Body of pancreas (tissue), 4 donors: ENCODE measurements at regions not wholly inside any gene's neighbourhood (a gene's known extent, or its start where the extent isn't known, plus 50 kb on each side); places are given as distances from the start of the nearest gene placed in this dataset.

Experiments used
- ATAC-seq: fragments of 150-250 bp; one replicate; pipeline ENCODE4 v1.9.1; 2016
- DNase-seq, 4 donors: peaks; one replicate each; pipeline ENCODE4 v3.0.0-alpha.2; 2019
- H3K27ac ChIP-seq, 4 donors: fragments of 200-600 bp; sonication (generic); 1 replicate in 3 of 4; 2 replicates in 1 of 4; pipeline versions ENCODE4 v1.5.1 to v1.6.1; 2016 to 2019; ENCODE audit warnings: mild to moderate bottlenecking in 1 of 4, mixed read lengths in 1 of 4, moderate library complexity in 1 of 4
- H3K27me3 ChIP-seq, 2 donors: fragments of 200-600 bp; sonication (generic); one replicate each; pipeline ENCODE4 v1.6.0; 2016; ENCODE audit warnings: mild to moderate bottlenecking in 1 of 2
- H3K36me3 ChIP-seq, 2 donors: fragments of 200-600 bp; sonication (generic); replicated peaks in 1 of 2; 2 replicates each; pipeline ENCODE4 v1.5.1; 2016; ENCODE audit warnings: low read depth in 2 of 2; ENCODE audit not compliant: insufficient read depth in 1 of 2
- H3K4me1 ChIP-seq: fragments of 200-600 bp; sonication (generic); one replicate; pipeline ENCODE4 v1.6.0; 2016
- H3K4me3 ChIP-seq, 2 donors: fragments of 200-600 bp; sonication (generic); 1 replicate in 1 of 2; 2 replicates in 1 of 2; pipeline ENCODE4 v1.5.1; 2016 to 2019
- H3K9me3 ChIP-seq, 3 donors: fragments of 200-600 bp; sonication (generic); 1 replicate in 2 of 3; 2 replicates in 1 of 3; pipeline ENCODE4 v1.5.1; 2016
- CTCF ChIP-seq, 7 experiments: fragments of 450-650 bp in 4 of 7; fragments of 200-600 bp in 3 of 7; sonication (generic) in 3 of 7; IDR thresholded peaks; one replicate each; pipeline ENCODE4 v1.5.1; 2016 to 2019; ENCODE audit warnings: antibody characterized with exemption in 7 of 7
- POLR2A ChIP-seq, 3 donors: fragments of 450-650 bp; IDR thresholded peaks; one replicate each; pipeline ENCODE4 v1.6.1; 2016; ENCODE audit warnings: antibody characterized with exemption in 3 of 3, mild to moderate bottlenecking in 2 of 3
- WGBS, 2 donors: methylation state at CpG; one replicate each; pipeline ENCODE4 v1.1.5; 2017; 5-methylcytosine and 5-hydroxymethylcytosine counted together
- intact Hi-C: fragments of 100-400 bp; cut with DNase I; formaldehyde crosslinking; loops from one replicate; pipeline ENCODE4 v1.15.1; 2023

DNA sequence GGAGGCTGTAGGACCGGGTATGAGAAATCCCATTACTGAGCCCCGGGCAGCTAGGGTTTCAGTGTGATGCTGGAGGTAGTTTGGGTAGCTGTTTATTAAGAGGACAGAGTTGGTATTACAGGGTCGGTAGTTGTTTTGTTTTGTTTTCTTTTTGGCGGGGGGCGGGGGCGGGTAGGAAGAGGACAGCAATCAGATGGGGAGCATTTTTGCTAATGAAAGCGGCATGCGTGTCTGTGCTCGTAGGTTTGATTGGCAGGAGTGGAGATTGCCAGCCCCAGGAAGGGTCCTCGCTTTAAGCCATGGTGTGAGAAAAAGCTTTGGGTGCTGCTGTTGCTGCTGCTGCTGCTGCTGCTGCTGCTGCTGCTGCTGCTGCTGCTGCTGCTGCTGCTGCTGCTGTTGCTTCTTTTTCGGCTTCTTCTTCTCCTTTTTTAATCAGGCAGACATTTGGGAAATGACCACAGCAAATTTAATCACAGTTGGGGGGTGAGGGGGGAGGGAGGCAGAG, 498.5 kb upstream of the ZFHX3 start:
- Histone ChIP-seq H3K4me1 (no peaks in the 10 kb centered on the region), H3K9me3 (no peaks in the 10 kb centered on the region), H3K36me3 (no peaks in the 10 kb centered on the region), H3K27ac (no peak overlapping the region), H3K27me3 (peaks cover 0 to 16% of the 10 kb centered on the region in 2 donors), H3K4me3 (no peak overlapping the region)
- ATAC-seq: no peak
- no peak for TF ChIP-seq CTCF (IDR thresholded peaks at IDR 0.05)
- TF ChIP-seq POLR2A (IDR thresholded peaks at IDR 0.05): no peak
- intact Hi-C loops: no loop called here
- WGBS, 2 donors: 9 to 14% methylated on average over 11 of the region's 11 CpGs
- DNase-seq: no peak

- Histone ChIP-seq H3K9me3 (no peaks in the 10 kb centered on the region), H3K27ac (no peak overlapping the region), H3K36me3 (no peaks in the 10 kb centered on the region), H3K4me3 (no peak overlapping the region), H3K27me3 (peaks cover 0 to 16% of the 10 kb centered on the region in 2 donors), H3K4me1 (no peaks in the 10 kb centered on the region)
- intact Hi-C loops: no loop called here
- 37 to 39% methylated on average over 5 of the region's 5 CpGs for WGBS, 2 donors
- DNase-seq (no peak), ATAC-seq (no peak)
- TF ChIP-seq CTCF (IDR thresholded peaks at IDR 0.05) (no peak), POLR2A (IDR thresholded peaks at IDR 0.05) (no peak)
Observed at GRCh38 chr16:73545755-73546154, 497.8 kb upstream of the ZFHX3 start.

GRCh38 chr16:73545290-73545689, 497.4 kb upstream of the ZFHX3 start:
- Histone ChIP-seq H3K27ac (no peak overlapping the region), H3K4me1 (no peaks in the 10 kb centered on the region), H3K9me3 (no peaks in the 10 kb centered on the region), H3K4me3 (no peak overlapping the region), H3K27me3 (peaks cover 0 to 16% of the 10 kb centered on the region in 2 donors), H3K36me3 (no peaks in the 10 kb centered on the region)
- no peak for DNase-seq
- no peak for ATAC-seq
- no peak for TF ChIP-seq CTCF (IDR thresholded peaks at IDR 0.05)
- TF ChIP-seq POLR2A (IDR thresholded peaks at IDR 0.05): no peak
- 40 to 44% methylated on average over 8 of the region's 8 CpGs for WGBS, 2 donors
- intact Hi-C loops: no loop called here

DNA sequence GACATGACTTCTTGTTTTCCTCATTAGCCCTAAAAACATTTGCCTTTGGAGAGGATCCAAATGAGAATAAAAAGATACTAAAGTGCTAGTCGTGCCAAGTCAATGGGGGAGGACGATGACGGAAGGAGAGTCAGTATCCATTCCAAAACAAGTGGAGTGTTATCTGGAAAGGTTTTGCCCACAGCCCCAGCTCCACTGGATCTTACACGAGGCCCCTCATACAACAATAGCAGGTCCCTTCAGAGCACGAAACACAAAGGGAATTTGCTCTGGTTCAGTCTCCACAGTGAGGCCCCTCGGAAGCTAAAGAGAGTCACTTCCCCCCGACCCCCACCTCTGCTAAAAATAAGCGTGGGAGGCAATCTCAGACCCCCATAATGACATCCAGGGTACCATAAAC, 496.9 kb upstream of the ZFHX3 start:
- Histone ChIP-seq H3K36me3 (no peaks in the 10 kb centered on the region), H3K27me3 (peaks cover 0 to 12% of the 10 kb centered on the region in 2 donors), H3K4me3 (no peak overlapping the region), H3K4me1 (no peaks in the 10 kb centered on the region), H3K9me3 (no peaks in the 10 kb centered on the region), H3K27ac (no peak overlapping the region)
- intact Hi-C loops: no loop called here
- 21 to 25% methylated on average over 8 of the region's 8 CpGs for WGBS, 2 donors
- ATAC-seq: no peak
- no peak for DNase-seq
- TF ChIP-seq POLR2A (IDR thresholded peaks at IDR 0.05): no peak
- TF ChIP-seq CTCF (IDR thresholded peaks at IDR 0.05): no peak

- Histone ChIP-seq H3K4me3 (no peak overlapping the region), H3K36me3 (no peaks in the 10 kb centered on the region), H3K4me1 (no peaks in the 10 kb centered on the region), H3K27ac (no peak overlapping the region), H3K9me3 (no peaks in the 10 kb centered on the region), H3K27me3 (peaks cover 0 to 6% of the 10 kb centered on the region in 2 donors)
- ATAC-seq: no peak
- TF ChIP-seq POLR2A (IDR thresholded peaks at IDR 0.05) (no peak), CTCF (IDR thresholded peaks at IDR 0.05) (no peak)
- DNase-seq: no peak
- intact Hi-C loops: no loop called here
- WGBS, 2 donors: 16% methylated on average over 20 of the region's 20 CpGs
Observed at GRCh38 chr16:73543970-73544599, 496.2 kb upstream of the ZFHX3 start.
